ENCODE measurements at regions not wholly inside any gene's neighbourhood (a gene's known extent, or its start where the extent isn't known, plus 50 kb on each side); places are given as distances from the start of the nearest gene placed in this dataset.

DNA sequence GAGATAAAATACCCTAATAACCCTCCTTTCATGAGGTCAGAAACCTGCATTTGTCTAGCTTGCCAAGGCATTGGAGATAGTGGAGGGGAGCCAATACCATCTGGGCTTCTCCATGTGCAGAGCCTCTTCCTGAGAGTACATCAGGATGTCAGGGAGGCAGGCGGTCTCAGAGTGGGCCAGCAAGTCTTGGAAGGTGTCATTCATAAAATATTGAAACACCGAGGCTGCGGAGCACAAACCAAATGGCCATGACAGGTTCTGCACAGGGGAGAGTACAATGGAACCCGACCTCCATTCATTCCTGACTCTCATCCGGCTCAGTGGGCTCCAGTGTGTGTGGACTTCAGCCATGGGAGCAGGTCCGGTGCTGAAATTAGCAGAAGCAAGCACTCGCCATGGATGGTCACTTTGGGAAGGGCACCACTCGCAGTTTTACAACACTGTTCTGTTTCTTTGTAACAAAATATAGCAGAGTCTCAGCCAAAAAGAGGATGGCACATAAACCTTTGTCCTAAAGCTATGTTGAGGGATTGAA lies 446.6 kb downstream of the SIPA1L2 start:
- peaks cover 0 to 68% (median 56%) of the 10 kb centered on the region in 3 experiments; a peak in 5 of 7 replicates for H3K36me3 Mint-ChIP-seq (ENCODE audit: insufficient read depth in 1 of 3, low read depth in 3 of 3)

More for the DNA sequence above, 446.6 kb downstream of the SIPA1L2 start:
- Histone ChIP-seq H3K56ac (ENCODE audit: insufficient read length, low read depth, low read length) (no peak overlapping the region), H3K18ac (ENCODE audit: insufficient read length, low read depth, low read length) (no peak overlapping the region), H2AFZ (ENCODE audit: low read length) (no peak overlapping the region), H3K23ac (ENCODE audit: insufficient read length, low read depth, low read length) (no peak overlapping the region), H3K4me2 (ENCODE audit: insufficient read depth, insufficient read length, low read length) (no peak overlapping the region), H2BK12ac (ENCODE audit: insufficient read length, low read depth, low read length) (no peak overlapping the region), H3K27me3 (ENCODE audit: insufficient read depth, low read length) (no peaks in the 10 kb centered on the region), H2BK15ac (ENCODE audit: low read depth, low read length) (no peak overlapping the region), H4K20me1 (ENCODE audit: control insufficient read depth, insufficient read depth, insufficient read length) (no peaks in the 10 kb centered on the region), H2BK5ac (ENCODE audit: insufficient read length, low read length) (no peak overlapping the region), H3K79me2 (ENCODE audit: insufficient read depth, low read length) (no peaks in the 10 kb centered on the region), H3K9ac (ENCODE audit: extremely low read depth, insufficient read length, low read length) (no peak overlapping the region), H3T11ph (ENCODE audit: low read length) (no peak overlapping the region), H4K5ac (ENCODE audit: insufficient read length, low read depth, low read length) (no peak overlapping the region), H3K79me1 (ENCODE audit: insufficient read depth, low read depth, low read length, poor library complexity, severe bottlenecking) (no peaks in the 10 kb centered on the region), H3K9me3 (ENCODE audit: control insufficient read depth, low read depth, low read length) (no peaks in the 10 kb centered on the region), H4K91ac (ENCODE audit: insufficient read length, low read depth, low read length) (no peak overlapping the region), H3K27ac (ENCODE audit: insufficient read length, low read depth, low read length) (no peak overlapping the region), H2BK20ac (ENCODE audit: low read depth, low read length, poor library complexity, severe bottlenecking) (no peak overlapping the region), H3K23me2 (ENCODE audit: insufficient read length, low read depth, low read length, poor library complexity, severe bottlenecking) (no peaks in the 10 kb centered on the region), H3K4me1 (ENCODE audit: insufficient read depth, low read length) (no peaks in the 10 kb centered on the region; the same call in 1 of the 2 replicates), H2BK120ac (ENCODE audit: low read depth, low read length, poor library complexity, severe bottlenecking) (no peak overlapping the region), H3K4ac (ENCODE audit: low read depth, low read length) (no peak overlapping the region), H2AK5ac (ENCODE audit: insufficient read length, low read length) (no peak overlapping the region), H4K8ac (replicated peaks; ENCODE audit: insufficient read length, low read depth, low read length) (no peak overlapping the region), H3K14ac (ENCODE audit: insufficient read depth, low read length) (no peak overlapping the region)
- Mint-ChIP-seq H3K4me3 (no peak overlapping the region), H3K4me1 (peaks cover 24 to 25% of the 10 kb centered on the region in 2 experiments), H3K27me3 (ENCODE audit: low read depth) (no peaks in the 10 kb centered on the region), H3K9me3 (no peaks in the 10 kb centered on the region), H3K27ac (peak overlapping the region in 1 of 3 experiments; percentile 37; a peak in 1 of 7 replicates)
- no peak for DNase-seq
- no peak for TF ChIP-seq CTCF (conservative IDR thresholded peaks at IDR 0.05)
- no CpG with 5 or more reads among the region's 8 CpGs for WGBS (ENCODE audit: extremely low coverage, insufficient read length, low lambda C conversion rate)
